Central memory CD8-positive, alpha-beta T cell (primary cell): ENCODE measurements at regions not wholly inside any gene's neighbourhood (a gene's known extent, or its start where the extent isn't known, plus 50 kb on each side); places are given as distances from the start of the nearest gene placed in this dataset.

Experiments used
- ATAC-seq: fragments of 150-1000 bp; cut with Tn5 transposase; replicated peaks from 2 replicates; pipeline ENCODE4 v1.10.0; 2022; ENCODE audit warnings: mild to moderate bottlenecking, moderate FRiP score, moderate number of reproducible peaks; ENCODE audit not compliant: poor library complexity, severe bottlenecking; ENCODE audit errors: extremely low read depth
- DNase-seq, 2 donors: peaks; one replicate each; pipeline ENCODE4 v3.0.0; 2021; ENCODE audit warnings: low spot score in 2 of 2
- H3K27ac Mint-ChIP-seq: one replicate; pipeline ENCODE4 v1.8.0; 2022; ENCODE audit warnings: low read depth, mild to moderate bottlenecking, moderate library complexity, mixed read lengths
- H3K27me3 Mint-ChIP-seq: one replicate; pipeline ENCODE4 v1.8.0; 2022; ENCODE audit warnings: mixed read lengths
- H3K36me3 Mint-ChIP-seq: one replicate; pipeline ENCODE4 v1.8.0; 2022; ENCODE audit warnings: mild to moderate bottlenecking, moderate library complexity, mixed read lengths; ENCODE audit not compliant: insufficient read depth
- H3K4me1 Mint-ChIP-seq: one replicate; pipeline ENCODE4 v1.8.0; 2022; ENCODE audit warnings: mixed read lengths
- H3K4me3 Mint-ChIP-seq: one replicate; pipeline ENCODE4 v1.8.0; 2022; ENCODE audit warnings: mild to moderate bottlenecking, moderate library complexity, mixed read lengths
- H3K9me3 Mint-ChIP-seq: one replicate; pipeline ENCODE4 v1.8.0; 2022; ENCODE audit warnings: mixed read lengths

DNA sequence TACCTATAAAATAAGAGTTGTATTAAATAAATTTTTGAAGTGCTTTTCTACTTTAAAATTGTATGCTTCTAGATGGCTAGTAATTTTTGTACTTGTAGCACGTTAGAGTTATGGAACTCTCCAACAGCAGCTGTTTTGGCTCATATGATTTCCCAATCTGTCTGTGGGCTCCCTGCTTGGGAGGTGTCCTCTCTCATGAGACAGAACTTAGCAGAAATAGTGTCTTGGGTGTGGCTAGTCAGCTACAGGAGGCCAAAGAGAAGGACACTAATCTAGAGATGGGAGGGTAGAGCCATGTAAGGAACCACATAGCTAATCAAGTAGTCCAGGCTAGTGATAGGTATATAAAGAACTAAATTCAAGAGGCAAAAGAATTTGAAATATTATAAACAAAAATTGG lies 78.4 kb upstream of the DAB2 start:
- no peaks in the 10 kb centered on the region for H3K36me3 Mint-ChIP-seq
- no peaks in the 10 kb centered on the region for H3K4me1 Mint-ChIP-seq
- no peak overlapping the region for H3K4me3 Mint-ChIP-seq
- peaks cover 73% of the 10 kb centered on the region for H3K27me3 Mint-ChIP-seq
- no peak for ATAC-seq
- H3K27ac Mint-ChIP-seq: no peak overlapping the region
- DNase-seq: no peak
- no peaks in the 10 kb centered on the region for H3K9me3 Mint-ChIP-seq

DNA sequence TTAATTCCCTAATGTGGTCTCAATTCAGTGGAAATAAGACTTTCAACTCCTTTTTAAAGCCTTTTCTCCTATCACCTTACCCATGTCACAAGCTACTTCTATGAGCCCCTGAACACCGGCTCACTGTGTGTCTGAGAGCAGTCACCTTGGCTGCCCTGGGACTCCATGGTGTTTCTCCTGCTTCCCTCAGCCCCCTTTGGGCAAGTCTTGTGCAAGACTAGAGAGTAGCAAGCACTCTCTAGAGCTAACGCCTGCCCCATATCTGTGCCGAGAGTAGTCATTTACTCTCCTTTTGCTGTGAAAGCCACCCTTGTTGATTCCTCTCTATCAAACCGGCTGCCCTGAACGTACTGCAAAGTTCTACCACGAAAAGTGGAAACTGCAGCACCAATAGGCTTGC lies 77.9 kb upstream of the DAB2 start:
- Mint-ChIP-seq H3K36me3 (no peaks in the 10 kb centered on the region), H3K4me3 (no peak overlapping the region), H3K27me3 (peaks cover 69% of the 10 kb centered on the region), H3K4me1 (no peaks in the 10 kb centered on the region), H3K27ac (no peak overlapping the region), H3K9me3 (no peaks in the 10 kb centered on the region)
- ATAC-seq: no peak
- no peak for DNase-seq

DNA sequence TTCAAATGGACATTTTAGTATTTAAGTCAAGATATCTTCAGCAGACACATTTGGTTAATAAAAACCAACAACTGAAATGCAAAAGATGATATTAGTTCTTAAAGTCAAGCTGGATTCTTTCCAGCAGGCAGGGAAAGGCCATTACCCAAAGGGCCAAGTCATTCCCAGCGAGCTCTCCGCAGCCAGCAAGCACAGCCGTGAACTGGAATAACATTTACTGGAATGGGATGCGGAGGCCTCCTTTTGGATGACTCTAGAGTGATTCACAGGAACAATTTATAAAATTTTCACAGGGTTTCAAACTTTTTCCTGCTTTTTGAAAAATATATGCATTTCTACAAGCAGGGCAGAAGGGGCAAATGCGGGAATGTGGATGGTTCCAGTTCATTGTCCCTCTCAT lies 76.6 kb upstream of the DAB2 start:
- DNase-seq: no peak
- no peak overlapping the region for H3K4me3 Mint-ChIP-seq

DNA sequence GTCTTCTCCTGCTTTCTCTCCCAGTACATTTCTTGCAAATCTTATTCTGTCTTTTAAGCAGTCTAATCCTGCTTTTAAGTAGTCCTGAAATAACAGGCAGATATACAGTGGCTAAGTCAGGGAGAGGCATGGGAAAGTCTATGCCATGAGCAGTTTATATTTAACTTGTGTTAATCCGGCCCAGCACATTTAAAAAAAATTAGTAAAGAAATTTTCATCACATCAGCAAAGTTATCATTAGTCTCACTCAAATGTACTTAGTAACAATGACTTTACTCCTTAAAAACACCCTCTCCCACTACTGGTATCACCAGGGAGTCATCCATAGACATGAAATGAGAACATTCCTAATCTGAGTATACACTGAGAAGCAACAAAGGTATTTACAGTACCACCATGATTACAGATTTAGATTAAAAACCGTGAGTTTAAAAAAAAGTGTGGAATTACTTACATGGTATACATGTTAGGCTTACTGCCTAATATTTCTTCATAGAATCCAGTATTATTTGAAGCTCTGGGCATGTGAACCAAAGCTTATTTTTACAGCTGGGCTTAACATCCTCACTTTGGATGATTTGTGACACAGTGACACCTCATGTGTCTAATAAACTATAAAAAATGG lies 75.9 kb upstream of the DAB2 start:
- DNase-seq (no peak), ATAC-seq (no peak)
- Mint-ChIP-seq H3K27ac (no peak overlapping the region), H3K9me3 (no peaks in the 10 kb centered on the region), H3K4me3 (no peak overlapping the region), H3K36me3 (no peaks in the 10 kb centered on the region), H3K4me1 (no peaks in the 10 kb centered on the region), H3K27me3 (peaks cover 49% of the 10 kb centered on the region)

More for the DNA sequence above, 76.6 kb upstream of the DAB2 start:
- Mint-ChIP-seq H3K4me1 (no peaks in the 10 kb centered on the region), H3K9me3 (no peaks in the 10 kb centered on the region), H3K27ac (no peak overlapping the region), H3K36me3 (no peaks in the 10 kb centered on the region), H3K27me3 (peaks cover 57% of the 10 kb centered on the region)
- no peak for ATAC-seq

DNA sequence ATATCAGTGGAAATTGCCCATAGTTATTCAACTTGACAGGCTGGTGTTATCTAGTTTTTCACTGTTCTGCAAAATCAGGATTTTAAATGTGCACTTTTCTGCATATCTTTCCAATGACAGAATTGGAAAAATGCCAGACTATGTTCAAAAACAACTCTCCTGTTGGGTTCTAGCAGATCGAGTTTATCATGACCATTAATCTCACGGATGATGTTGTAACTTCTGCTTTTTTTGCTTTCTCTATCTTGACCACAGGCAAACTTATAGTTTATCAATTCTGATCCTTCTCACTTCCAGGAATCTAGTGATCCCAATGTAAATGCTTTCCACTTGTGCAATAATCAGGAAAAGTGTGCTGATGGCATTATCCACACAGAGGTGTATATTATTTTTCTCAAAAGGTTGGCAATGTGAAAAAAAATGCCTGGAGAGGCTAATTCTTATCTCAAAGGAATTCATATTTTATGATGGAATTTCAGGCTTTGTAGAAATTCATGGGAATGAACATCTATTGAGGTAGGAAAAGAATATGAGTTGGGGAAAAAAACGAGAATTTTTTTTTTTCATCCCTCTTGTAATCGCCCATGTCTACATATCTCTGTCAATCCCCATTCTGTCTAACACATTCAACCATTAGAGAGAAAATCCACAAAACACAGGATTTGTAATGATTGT lies 73.6 kb upstream of the DAB2 start:
- H3K27ac Mint-ChIP-seq: no peak overlapping the region
- H3K9me3 Mint-ChIP-seq: no peaks in the 10 kb centered on the region
- no peaks in the 10 kb centered on the region for H3K4me1 Mint-ChIP-seq
- no peak for ATAC-seq
- H3K36me3 Mint-ChIP-seq: no peaks in the 10 kb centered on the region
- no peak for DNase-seq
- H3K4me3 Mint-ChIP-seq: no peak overlapping the region
- H3K27me3 Mint-ChIP-seq: peaks cover 27% of the 10 kb centered on the region

DNA sequence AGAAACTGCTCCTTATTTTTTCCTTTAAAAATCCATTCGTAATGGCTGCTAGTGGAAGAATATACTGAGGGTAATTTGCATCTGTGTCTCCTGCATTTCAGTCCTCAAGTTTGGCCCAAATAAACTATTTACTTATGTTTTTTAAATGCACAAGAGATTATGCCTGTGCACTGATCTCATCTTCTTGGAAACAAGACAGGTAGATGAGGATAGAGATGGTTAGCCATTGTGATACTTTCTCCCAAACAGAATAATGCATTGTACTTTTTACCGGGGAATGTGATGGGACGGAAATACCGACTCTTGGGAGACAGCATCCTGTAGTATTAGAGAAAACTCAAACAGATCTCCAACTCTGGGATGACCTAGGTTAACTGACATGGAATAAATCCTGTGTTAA lies 72.5 kb upstream of the DAB2 start:
- Mint-ChIP-seq H3K36me3 (no peaks in the 10 kb centered on the region), H3K4me3 (no peak overlapping the region), H3K27ac (no peak overlapping the region), H3K4me1 (no peaks in the 10 kb centered on the region), H3K27me3 (peaks cover 27% of the 10 kb centered on the region), H3K9me3 (no peaks in the 10 kb centered on the region)
- DNase-seq (no peak), ATAC-seq (no peak)

DNA sequence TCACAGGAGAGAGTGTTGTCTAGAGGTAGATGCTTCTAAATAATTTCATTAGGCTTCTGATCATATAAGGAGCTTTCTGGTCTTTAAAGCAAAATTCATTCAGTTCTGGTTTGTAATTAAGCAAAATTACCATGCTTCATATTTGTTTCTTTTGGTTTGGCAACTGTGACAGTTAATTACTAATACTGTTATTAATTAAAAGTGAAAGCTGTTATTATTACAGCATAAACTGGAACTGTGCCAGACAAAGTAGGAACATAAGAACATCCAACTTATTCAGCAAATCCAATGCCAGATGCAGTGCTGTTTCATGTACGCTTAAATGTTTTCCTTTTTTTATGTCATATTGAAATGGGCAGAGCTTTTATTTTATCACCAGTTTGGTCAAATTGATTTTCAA lies 70.4 kb upstream of the DAB2 start:
- ATAC-seq (no peak), DNase-seq (no peak)
- H3K27me3 Mint-ChIP-seq: peaks cover 21% of the 10 kb centered on the region
- no peaks in the 10 kb centered on the region for H3K36me3 Mint-ChIP-seq
- no peaks in the 10 kb centered on the region for H3K4me1 Mint-ChIP-seq
- H3K9me3 Mint-ChIP-seq: no peaks in the 10 kb centered on the region
- H3K27ac Mint-ChIP-seq: no peak overlapping the region
- H3K4me3 Mint-ChIP-seq: no peak overlapping the region

DNA sequence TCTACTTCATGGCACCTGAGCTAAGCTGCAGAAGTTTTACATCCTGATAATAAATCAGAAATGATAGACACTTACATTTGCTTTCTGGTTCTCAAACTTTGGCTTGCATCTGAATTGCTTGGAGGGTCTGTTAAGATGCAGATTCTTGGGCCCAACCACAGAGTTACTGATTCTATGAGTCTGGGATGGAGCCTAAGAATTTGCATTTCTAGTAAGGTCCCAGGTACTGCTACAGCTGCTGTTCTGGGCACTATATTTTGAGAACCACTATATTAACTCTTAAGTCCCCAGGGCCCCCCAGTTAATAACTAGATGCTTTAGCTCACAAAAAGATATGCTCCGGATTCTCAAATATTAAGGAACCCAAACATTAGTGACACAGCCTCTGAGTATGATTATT lies 69.8 kb upstream of the DAB2 start:
- DNase-seq (no peak), ATAC-seq (no peak)
- H3K9me3 Mint-ChIP-seq: peaks cover 4% of the 10 kb centered on the region
- H3K27ac Mint-ChIP-seq: no peak overlapping the region
- no peaks in the 10 kb centered on the region for H3K4me1 Mint-ChIP-seq
- H3K4me3 Mint-ChIP-seq: no peak overlapping the region
- H3K27me3 Mint-ChIP-seq: peaks cover 19% of the 10 kb centered on the region
- H3K36me3 Mint-ChIP-seq: no peaks in the 10 kb centered on the region

DNA sequence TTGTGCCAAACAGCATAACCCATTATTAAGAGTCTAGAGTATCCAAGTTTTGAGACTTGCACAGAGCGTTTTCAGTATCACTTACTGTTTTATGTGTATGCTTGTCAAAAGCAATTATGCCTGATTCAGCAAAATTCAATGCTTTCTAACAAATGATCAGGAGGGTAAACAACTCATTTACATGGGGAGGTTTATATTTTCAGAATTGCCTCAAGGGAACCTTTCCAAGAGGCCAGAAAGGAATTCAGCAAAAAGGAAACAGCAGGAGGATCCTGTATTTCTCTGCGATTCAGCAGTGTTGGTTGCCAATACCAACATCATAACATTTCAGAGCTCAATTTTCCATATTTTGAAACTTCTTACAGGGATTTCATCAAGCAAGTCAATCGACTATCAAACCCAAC lies 69.3 kb upstream of the DAB2 start:
- H3K4me1 Mint-ChIP-seq: no peaks in the 10 kb centered on the region
- DNase-seq: no peak

DNA sequence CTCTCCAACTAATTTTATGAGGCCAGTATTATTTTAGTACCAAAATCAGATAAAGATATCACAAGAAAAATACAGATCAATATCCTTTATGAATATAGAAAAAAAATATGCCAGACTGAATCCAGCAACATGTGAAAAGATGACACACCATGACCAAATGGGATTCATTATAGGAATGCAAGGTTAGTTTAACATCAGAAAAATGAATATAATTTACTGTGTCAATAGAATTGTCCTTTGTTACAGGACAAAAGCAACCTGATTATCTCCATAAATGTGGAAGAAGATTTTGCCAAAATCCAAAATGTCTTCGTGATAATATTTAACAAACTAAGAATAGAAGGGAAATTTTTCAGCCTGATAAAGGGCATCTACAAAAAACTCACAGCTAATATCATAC lies 66.4 kb upstream of the DAB2 start:
- H3K4me1 Mint-ChIP-seq: no peaks in the 10 kb centered on the region
- H3K27ac Mint-ChIP-seq: no peak overlapping the region
- peaks cover 9% of the 10 kb centered on the region for H3K27me3 Mint-ChIP-seq
- no peak overlapping the region for H3K4me3 Mint-ChIP-seq
- no peaks in the 10 kb centered on the region for H3K36me3 Mint-ChIP-seq
- H3K9me3 Mint-ChIP-seq: peaks cover 6% of the 10 kb centered on the region
- DNase-seq: no peak
- no peak for ATAC-seq

More for the DNA sequence above, 69.3 kb upstream of the DAB2 start:
- H3K9me3 Mint-ChIP-seq: peaks cover 6% of the 10 kb centered on the region
- no peak overlapping the region for H3K4me3 Mint-ChIP-seq
- H3K27ac Mint-ChIP-seq: no peak overlapping the region
- no peaks in the 10 kb centered on the region for H3K36me3 Mint-ChIP-seq
- peaks cover 18% of the 10 kb centered on the region for H3K27me3 Mint-ChIP-seq
- ATAC-seq: no peak

DNA sequence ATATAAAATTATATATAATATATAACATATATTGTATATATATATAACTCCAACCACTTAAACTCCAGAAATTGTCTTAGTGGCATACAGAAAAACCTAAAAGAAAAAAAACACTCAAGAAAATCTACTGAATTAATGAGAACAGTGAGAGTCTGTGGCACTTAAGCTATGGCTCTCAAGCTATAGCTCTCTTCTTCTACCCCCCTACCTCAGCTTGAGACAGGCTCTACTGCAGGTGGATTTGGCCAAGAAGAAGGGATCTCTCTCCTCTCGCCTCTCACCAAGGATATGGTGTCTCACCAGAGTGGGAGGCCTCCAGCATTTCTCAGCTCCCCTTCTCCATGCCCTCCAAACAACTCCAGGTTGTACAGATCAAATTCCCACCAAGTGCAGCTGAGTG lies 64.5 kb upstream of the DAB2 start:
- peaks cover 6% of the 10 kb centered on the region for H3K9me3 Mint-ChIP-seq
- H3K27ac Mint-ChIP-seq: no peak overlapping the region
- H3K4me1 Mint-ChIP-seq: no peaks in the 10 kb centered on the region
- DNase-seq (no peak), ATAC-seq (no peak)
- no peak overlapping the region for H3K4me3 Mint-ChIP-seq
- H3K36me3 Mint-ChIP-seq: no peaks in the 10 kb centered on the region
- peaks cover 9% of the 10 kb centered on the region for H3K27me3 Mint-ChIP-seq

DNA sequence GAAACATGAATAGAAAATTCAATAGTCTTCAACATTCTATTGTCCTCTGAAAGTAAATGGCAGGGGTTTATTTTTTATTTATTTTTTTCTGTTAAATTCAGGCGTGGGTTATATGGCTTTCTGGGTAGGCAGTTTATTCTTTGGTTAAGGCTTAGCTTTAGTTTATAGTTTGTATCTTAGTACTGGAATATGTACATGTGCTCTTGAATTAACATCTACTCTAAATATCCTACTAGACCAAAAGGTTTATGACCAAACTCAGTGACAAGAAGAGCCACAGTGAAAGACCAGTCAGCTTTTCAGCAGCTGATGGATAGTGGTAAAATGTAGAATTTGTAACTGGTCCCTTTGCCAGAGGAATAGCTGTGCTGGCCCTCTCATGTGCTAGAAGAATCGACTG lies 62.0 kb upstream of the DAB2 start:
- H3K4me3 Mint-ChIP-seq: no peak overlapping the region
- H3K36me3 Mint-ChIP-seq: no peaks in the 10 kb centered on the region
- H3K27ac Mint-ChIP-seq: no peak overlapping the region
- DNase-seq: no peak
- no peak for ATAC-seq
- H3K4me1 Mint-ChIP-seq: no peaks in the 10 kb centered on the region
- peaks cover 14% of the 10 kb centered on the region for H3K27me3 Mint-ChIP-seq
- peaks cover 6% of the 10 kb centered on the region for H3K9me3 Mint-ChIP-seq

DNA sequence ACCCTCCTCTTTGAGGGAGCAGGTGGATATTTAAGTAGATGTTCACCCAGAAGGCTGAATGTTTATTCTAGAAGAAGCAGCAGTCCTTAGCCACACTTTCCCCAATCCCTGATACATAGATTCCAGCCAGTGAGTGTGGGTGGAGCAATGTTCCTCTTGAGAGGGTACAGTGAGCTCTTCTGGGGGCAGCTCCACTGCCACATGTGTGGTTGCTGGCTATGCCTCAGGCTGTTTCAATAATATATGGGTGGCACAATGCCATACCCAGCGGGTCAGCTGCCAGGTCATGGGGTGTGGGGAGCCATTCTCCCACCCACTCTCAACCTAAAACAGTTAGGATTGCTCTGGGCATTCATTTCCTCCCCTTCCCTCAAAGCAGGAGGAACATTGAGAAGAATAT lies 61.6 kb upstream of the DAB2 start:
- Mint-ChIP-seq H3K36me3 (no peaks in the 10 kb centered on the region), H3K9me3 (peaks cover 6% of the 10 kb centered on the region), H3K27me3 (peaks cover 17% of the 10 kb centered on the region), H3K4me3 (no peak overlapping the region), H3K4me1 (no peaks in the 10 kb centered on the region), H3K27ac (no peak overlapping the region)
- DNase-seq (no peak), ATAC-seq (no peak)
